Pancreas (tissue), 10 donors: ENCODE measurements at regions not wholly inside any gene's neighbourhood (a gene's known extent, or its start where the extent isn't known, plus 50 kb on each side); places are given as distances from the start of the nearest gene placed in this dataset.

ENCODE experiments used
- ATAC-seq, 4 donors: fragments of 200-7000 bp; cut with Tn5 transposase; one replicate each; pipeline versions ENCODE4 v1.8.0 to v1.9.1; 2020; ENCODE audit warnings: mild to moderate bottlenecking in 4 of 4, moderate library complexity in 4 of 4
- DNase-seq, 6 donors: peaks; one replicate each; pipeline ENCODE4 v3.0.0-alpha.2; 2020
- FAIRE-seq: peaks from 2 replicates; lab custom pipeline; 2012; peaks lifted over from hg19 to GRCh38; lab: Jason Lieb, UNC
- H3K27ac ChIP-seq, 4 donors: fragments of 200-600 bp; sonication (generic); 1 replicate in 3 of 4; 2 replicates in 1 of 4; pipeline versions ENCODE4 v1.5.0 to v1.8.0; 2020
- H3K27me3 ChIP-seq, 4 donors: fragments of 200-600 bp; one replicate each; pipeline ENCODE4 v1.8.0; 2021
- H3K36me3 ChIP-seq, 3 donors: fragments of 200-600 bp; sonication (generic) in 1 of 3; one replicate each; pipeline versions ENCODE4 v1.5.0 to v1.8.0; 2020 to 2021
- H3K4me1 ChIP-seq, 3 donors: fragments of 200-600 bp; one replicate each; pipeline ENCODE4 v1.8.0; 2021
- H3K4me3 ChIP-seq, 4 donors: fragments of 200-600 bp; sonication (generic) in 2 of 4; one replicate each; pipeline versions ENCODE4 v1.5.0 to v1.8.0; 2020 to 2021
- H3K9me3 ChIP-seq, 4 donors: fragments of 200-600 bp; one replicate each; pipeline ENCODE4 v1.8.0; 2021
- CTCF ChIP-seq, 4 donors: fragments of 200-600 bp; sonication (generic) in 3 of 4; IDR thresholded peaks; one replicate each; pipeline versions ENCODE4 v1.5.0 to v1.8.0; 2021; ENCODE audit warnings: antibody characterized with exemption in 4 of 4
- WGBS, 2 donors: extraction: QIAGEN DNeasy Blood & Tissue Kit; methylation state at CpG; one replicate each; pipeline ENCODE4 v1.1.7; 2013; 5-methylcytosine and 5-hydroxymethylcytosine counted together
- intact Hi-C, 3 donors: fragments of 100-400 bp; cut with DNase I; formaldehyde crosslinking; loops; one replicate each; pipeline versions ENCODE4 v1.11.1 to v1.14.2; 2022
- donor health status: healthy with polysubstance abuse.
- donor health status: DM: no; HTN: no; CAD: no; lungs with moderate emphysema.
- donor health status: DM: no; HTN: no; CAD: no.
- donor health status: control.
- donor health status: control.
- donor health status: Bipolar disorder and iron deficiency.
- donor health status: DM: yes; HTN: yes; CAD: no.
- donor health status: DM: no; HTN: no; CAD: no.
- donor health status: DM: no; HTN: no; CAD: no.
- donor health status: DM: yes; HTN: yes; CAD: no.

DNA sequence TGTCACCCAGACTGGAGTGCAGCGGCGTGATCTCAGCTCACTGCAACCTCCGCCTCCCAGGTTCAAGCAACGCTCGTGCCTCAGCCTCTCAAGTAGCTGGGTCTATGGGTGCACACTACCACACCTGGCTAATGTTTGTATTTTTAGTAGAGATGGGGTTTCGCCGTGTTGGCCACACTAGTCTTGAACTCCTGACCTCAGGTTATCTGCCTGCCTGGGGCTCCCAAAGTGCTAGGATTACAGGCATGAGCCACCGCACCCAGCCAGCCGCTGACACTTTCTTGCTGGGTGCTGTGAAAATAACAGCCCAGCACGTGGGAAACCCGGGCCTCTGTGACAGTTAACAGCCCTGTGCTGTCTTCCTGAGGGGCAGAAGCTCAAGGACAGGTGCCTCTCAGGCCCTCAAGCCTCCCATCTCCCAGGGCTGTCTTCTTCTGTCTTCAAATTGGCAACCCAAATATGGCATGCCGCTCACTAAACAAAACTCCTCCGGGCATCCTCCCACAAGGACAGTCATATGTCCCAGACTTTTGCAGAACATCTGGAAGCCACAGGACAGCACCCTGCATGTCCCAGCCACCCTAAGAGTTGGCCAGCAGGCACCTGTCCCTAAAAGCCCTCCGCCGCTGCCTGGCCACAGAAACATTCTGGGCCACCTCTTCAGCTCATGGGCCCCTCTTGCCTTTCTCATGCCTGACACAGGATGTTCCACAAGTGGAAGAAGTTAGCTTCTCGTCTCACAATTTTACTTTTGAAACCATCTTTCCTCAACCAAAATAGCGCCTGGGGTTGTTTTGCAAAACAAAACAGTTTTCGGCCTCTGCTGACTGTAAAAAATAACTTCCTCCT is 233.6 kb downstream of the SYK start:
- H3K4me1 ChIP-seq, result peaks cover 7 to 14% (median 9%) of the 10 kb centered on the region in 3 donors
- intact Hi-C loops, result loop anchor here in 2 of 3 donors (5.0 to 10.0 kb wide), 3 partner anchors 120 to 1460 kb away; no protein-coding TSS in a partner anchor
- no peaks in the 10 kb centered on the region for H3K36me3 ChIP-seq
- 83 to 87% methylated on average over 18 of the region's 18 CpGs for WGBS, 2 donors
- H3K9me3 ChIP-seq, result no peaks in the 10 kb centered on the region
- no peak overlapping the region for H3K4me3 ChIP-seq
- H3K27me3 ChIP-seq, result no peaks in the 10 kb centered on the region
- no peak for TF ChIP-seq CTCF (IDR thresholded peaks at IDR 0.05)
- DNase-seq, result no peak
- no peak for ATAC-seq
- H3K27ac ChIP-seq, result no peak overlapping the region
- FAIRE-seq, result no peak

- H3K4me1 ChIP-seq, result peaks cover 7 to 14% (median 9%) of the 10 kb centered on the region in 3 donors
- no peaks in the 10 kb centered on the region for H3K9me3 ChIP-seq
- no peak overlapping the region for H3K27ac ChIP-seq
- no peak overlapping the region for H3K4me3 ChIP-seq
- H3K36me3 ChIP-seq, result no peaks in the 10 kb centered on the region
- DNase-seq, result no peak
- FAIRE-seq, result no peak
- intact Hi-C loops, result loop anchor here in 2 of 3 donors (5.0 to 10.0 kb wide), 3 partner anchors 119 to 1461 kb away; no protein-coding TSS in a partner anchor
- TF ChIP-seq CTCF (IDR thresholded peaks at IDR 0.05), result no peak
- WGBS, 2 donors, result 87 to 89% methylated on average over 10 of the region's 10 CpGs
- no peak for ATAC-seq
- H3K27me3 ChIP-seq, result no peaks in the 10 kb centered on the region
Measured at GRCh38 chr9:91035825-91036208, 234.2 kb downstream of the SYK start.

DNA sequence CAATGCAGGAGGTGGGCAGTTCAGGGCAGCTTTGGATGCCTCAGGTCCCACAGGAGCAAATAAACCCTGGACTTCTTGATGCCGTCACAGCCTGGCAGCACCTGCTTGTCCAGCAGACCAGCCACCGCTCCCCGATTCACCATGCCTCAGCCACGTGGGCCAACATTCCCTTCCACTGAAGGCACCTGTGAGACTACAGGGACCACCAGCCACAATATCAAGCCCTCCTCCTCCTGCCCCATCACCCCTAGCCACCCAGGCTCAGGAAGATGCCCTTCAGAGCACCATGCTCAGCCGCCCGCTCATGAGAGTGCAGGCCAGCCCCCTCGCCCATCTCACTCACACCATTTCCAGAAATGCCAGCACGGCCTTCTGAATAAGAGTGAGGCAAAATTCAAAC is 234.7 kb downstream of the SYK start:
- intact Hi-C loops, result loop anchor here in 2 of 3 donors (5.0 to 10.0 kb wide), 3 partner anchors 118 to 1462 kb away; no protein-coding TSS in a partner anchor
- DNase-seq, result no peak
- WGBS, 2 donors, result 89 to 90% methylated on average over 8 of the region's 8 CpGs
- ATAC-seq, result no peak
- H3K27ac ChIP-seq, result no peak overlapping the region
- no peaks in the 10 kb centered on the region for H3K36me3 ChIP-seq
- TF ChIP-seq CTCF (IDR thresholded peaks at IDR 0.05), result no peak
- no peaks in the 10 kb centered on the region for H3K9me3 ChIP-seq
- no peaks in the 10 kb centered on the region for H3K27me3 ChIP-seq
- no peak overlapping the region for H3K4me3 ChIP-seq
- FAIRE-seq, result no peak
- H3K4me1 ChIP-seq, result peaks cover 7 to 14% (median 9%) of the 10 kb centered on the region in 3 donors

GRCh38 chr9:91036826-91037510 is 235.3 kb downstream of the SYK start:
- Histone ChIP-seq H3K9me3 (no peaks in the 10 kb centered on the region), H3K4me1 (peaks cover 7 to 14% (median 9%) of the 10 kb centered on the region in 3 donors), H3K4me3 (no peak overlapping the region), H3K27ac (peak overlapping the region in 1 of 4 donors; percentile 79), H3K36me3 (no peaks in the 10 kb centered on the region), H3K27me3 (no peaks in the 10 kb centered on the region)
- WGBS, 2 donors, result 26 to 28% methylated on average over 31 to 32 of the region's 32 CpGs
- peak in 3 of 4 donors; percentile 23 to 48 (median 34) for TF ChIP-seq CTCF (IDR thresholded peaks at IDR 0.05)
- intact Hi-C loops, result loop anchor here in 2 of 3 donors (5.0 to 10.0 kb wide), 3 partner anchors 118 to 1462 kb away; no protein-coding TSS in a partner anchor
- peak; percentile 61 to 79 (median 76) for DNase-seq
- FAIRE-seq, result no peak
- ATAC-seq, result peak; percentile 83 to 96 (median 94)
